ENCODE measurements at regions not wholly inside any gene's neighbourhood (a gene's known extent, or its start where the extent isn't known, plus 50 kb on each side); places are given as distances from the start of the nearest gene placed in this dataset.
"Not testable (repeated sequence)": the region's sequence is repeated elsewhere in the genome, so short reads cannot be mapped to it uniquely, and the experiment has no call there.

GRCh38 chr13:106100171-106100919 lies 435.1 kb downstream of the EFNB2 start:
- no peak for DNase-seq

DNA sequence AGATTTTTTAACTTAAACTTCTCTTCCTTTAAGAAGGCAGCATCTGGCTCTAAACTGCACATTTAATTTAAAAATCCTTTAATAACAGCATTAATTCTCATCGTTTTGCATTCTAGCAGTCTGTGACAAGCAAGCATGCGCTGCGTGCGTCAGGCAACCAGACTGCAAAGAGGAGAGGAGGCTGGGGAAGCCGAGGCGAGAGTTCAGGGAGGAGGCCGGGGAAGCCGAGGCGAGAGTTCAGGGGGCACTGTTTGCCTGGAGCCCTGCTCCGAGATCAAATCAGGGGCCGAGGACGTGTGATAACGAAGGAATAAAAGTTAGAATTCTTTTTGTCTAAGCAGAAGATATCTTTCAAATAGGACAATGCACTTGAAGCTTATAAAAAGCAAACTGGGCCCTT lies 435.7 kb downstream of the EFNB2 start:
- DNase-seq: no peak

DNA sequence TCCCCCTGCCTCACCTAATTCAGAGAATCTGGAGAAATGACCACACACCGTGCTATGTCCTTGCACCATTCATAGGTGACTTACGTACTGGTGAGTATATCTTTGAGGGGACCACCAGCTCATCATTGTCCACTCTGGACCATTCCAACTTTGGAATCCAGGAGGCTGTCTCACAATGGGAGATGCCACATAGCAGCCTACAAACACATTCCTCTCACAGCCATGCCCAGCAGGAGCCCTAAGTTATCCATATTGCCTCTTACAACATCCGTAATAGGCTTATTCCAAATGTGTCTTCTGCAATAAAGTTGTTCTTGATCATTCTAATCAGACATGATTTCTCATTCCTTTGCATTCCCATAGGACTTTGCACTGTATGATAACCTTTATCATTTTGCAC lies 436.7 kb downstream of the EFNB2 start:
- no peak for DNase-seq

DNA sequence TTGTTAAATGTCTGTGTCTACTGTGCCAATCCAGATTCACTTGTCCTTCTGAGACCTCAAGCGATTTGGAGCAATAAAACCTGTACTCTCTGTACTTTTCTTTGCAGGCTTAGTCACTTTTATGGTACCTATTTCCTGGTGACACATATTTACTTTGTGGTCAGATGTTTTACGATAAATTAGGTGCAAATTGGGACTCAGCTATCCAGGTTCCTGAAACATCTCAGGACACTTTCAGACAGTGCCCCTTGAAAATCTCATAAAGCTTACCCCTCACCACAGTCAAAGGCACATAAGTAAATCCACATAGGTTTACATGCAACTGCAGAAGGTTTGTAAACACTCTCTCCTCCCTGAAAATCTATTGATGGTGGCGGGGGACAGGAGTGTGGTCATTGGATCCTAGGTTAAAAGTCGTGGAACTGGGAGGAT lies 438.8 kb downstream of the EFNB2 start:
- DNase-seq: no peak

- no peak for DNase-seq
These were observed 439.5 kb downstream of the EFNB2 start for GRCh38 chr13:106095919-106096318.

- no peak for DNase-seq
These were observed 440.1 kb downstream of the EFNB2 start for GRCh38 chr13:106095406-106095805.

- no peak for DNase-seq
These were observed 445.5 kb downstream of the EFNB2 start for GRCh38 chr13:106090001-106090400.

- DNase-seq: no peak
These were observed 446.0 kb downstream of the EFNB2 start for GRCh38 chr13:106089261-106089980.

GRCh38 chr13:106088085-106088484 lies 447.4 kb downstream of the EFNB2 start:
- no peak for DNase-seq

GRCh38 chr13:106087201-106087600 lies 448.3 kb downstream of the EFNB2 start:
- no peak for DNase-seq

GRCh38 chr13:106083620-106084350 lies 451.7 kb downstream of the EFNB2 start:
- DNase-seq: no peak

DNA sequence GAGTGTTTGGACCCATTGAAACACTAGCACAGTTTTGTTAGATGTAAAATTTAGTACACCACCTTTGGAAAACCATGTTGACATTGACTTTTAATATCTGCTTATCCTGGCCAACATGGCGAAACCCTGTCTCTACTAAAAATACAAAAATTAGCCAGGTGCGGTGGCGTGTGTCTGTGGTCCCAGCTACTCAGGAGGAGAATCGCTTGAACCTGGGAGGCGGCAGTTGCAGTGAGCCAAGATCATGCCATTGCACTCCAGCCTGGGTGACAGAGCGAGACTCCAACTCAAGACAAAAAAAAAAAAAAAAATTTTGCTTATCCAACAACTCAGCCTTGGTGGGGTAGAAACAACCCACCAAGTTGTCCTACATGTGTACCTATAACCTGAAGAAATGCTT lies 454.2 kb downstream of the EFNB2 start:
- DNase-seq: not testable (repeated sequence)

- no peak for DNase-seq
These were observed 457.3 kb downstream of the EFNB2 start for GRCh38 chr13:106078191-106078590.

DNA sequence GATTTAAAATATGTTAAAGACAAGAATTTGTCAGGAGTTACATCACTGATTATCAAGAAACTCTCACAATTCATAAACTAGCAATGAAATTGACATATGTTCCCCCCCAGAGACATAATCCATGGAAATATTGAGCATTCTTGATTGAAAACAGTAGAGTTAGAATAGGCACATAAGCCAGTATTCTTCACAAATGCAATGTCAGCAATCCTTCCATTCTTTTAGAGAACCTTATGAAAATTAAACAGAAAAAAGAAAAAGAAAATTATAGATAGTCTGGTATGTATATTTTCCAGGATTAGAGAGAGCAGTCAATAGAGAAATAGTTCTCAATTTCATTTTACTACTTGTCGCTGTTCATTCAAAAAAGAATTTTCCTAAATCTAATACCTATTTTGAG lies 458.4 kb downstream of the EFNB2 start:
- no peak for DNase-seq

DNA sequence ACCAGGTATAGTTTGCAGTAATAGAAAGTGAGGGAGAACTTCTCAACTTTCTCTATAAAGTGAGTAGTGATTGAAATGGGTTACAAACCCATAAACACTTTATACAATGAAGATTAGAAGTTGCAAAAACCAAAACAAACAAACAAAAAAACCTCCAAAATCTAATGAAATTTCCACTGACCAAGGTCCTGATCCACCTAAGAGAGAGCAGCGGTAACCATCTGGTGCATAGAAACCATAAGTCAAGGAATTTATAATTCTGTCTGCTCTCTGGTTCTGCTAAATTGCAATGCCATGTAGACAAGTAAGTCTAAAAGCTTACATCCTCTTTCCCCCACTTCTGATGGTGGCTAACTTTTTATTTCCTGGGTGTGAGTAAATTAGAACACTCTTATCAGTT lies 463.4 kb downstream of the EFNB2 start:
- DNase-seq: no peak

GRCh38 chr13:106063591-106064313 lies 471.7 kb downstream of the EFNB2 start:
- no peak for DNase-seq

- DNase-seq: no peak
These were observed 473.7 kb downstream of the EFNB2 start for GRCh38 chr13:106061781-106062180.

- DNase-seq: no peak
These were observed 478.6 kb downstream of the EFNB2 start for GRCh38 chr13:106056851-106057250.

DNA sequence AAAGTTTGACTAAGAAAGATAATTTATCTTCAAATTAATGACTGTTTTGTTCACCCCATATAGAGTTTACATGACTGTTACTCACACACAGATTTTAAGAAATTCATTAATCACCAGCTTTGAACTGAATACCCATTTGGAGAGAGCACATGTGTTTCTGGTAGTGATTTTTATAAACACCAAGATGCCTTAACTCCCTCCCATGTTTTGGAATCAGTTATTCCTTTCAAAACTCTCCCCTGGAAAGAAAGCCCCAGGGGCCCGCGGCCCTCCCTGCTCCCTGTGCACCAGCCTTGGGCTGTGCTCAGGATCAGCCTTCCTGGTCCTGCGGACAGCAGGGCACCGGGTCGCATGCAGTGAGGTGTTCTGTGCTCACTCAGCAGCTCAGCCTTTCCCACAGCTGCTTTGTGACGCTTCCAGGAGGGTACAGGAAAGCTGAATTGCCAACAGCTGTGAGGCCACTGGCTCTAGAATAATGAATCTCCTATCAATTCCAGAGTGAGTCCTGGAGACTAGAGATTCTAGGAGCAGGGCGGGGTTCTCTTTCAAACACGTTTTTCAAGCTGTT lies 483.2 kb downstream of the EFNB2 start:
- no peak for DNase-seq

GRCh38 chr13:106049171-106049570 lies 486.3 kb downstream of the EFNB2 start:
- DNase-seq: no peak

DNA sequence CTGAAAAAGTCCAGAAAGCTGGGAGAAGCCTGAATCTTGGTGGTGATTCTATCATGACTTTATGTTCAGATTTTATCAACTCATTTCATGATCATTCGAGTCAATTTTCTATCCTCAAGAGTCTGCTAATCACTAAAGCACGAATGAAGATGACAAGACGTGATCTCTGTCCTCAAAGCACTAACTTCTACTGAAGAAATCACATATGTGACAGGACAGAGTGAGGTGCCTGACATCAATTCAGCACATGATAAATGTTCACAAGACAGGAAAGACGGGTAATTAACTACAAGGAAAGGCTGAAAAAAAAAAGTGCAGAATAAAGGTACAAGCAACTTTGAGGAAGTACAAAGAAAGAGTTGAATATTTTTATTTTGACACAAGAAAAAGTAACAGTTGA lies 487.1 kb downstream of the EFNB2 start:
- DNase-seq: no peak

DNA sequence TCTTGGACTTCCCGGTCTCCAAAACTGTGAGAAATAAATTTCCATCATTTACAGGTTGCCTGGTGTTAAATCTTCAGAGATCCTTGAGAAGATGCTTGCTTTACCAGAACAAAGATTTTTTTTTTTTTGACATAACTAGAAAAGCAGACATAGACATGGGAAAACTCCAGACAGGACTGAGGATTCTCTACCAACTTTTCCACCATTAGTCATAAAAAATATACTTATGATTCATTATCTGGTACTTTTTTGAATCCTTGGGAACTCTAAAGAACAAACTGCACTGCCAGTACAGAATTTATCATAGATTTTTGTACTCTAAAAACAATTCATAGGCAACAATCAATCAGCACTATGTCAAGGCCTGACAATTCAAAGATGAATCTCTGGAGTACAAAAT lies 487.6 kb downstream of the EFNB2 start:
- DNase-seq: no peak

All from right lung (tissue), 2 donors.